NCI-H1048 (cell line): ENCODE measurements at regions not wholly inside any gene's neighbourhood (a gene's known extent, or its start where the extent isn't known, plus 50 kb on each side); places are given as distances from the start of the nearest gene placed in this dataset.

Experiments used
- DNase-seq: peaks from one replicate; lab custom pipeline; 2025; lab: John Stamatoyannopoulos, UW

DNA sequence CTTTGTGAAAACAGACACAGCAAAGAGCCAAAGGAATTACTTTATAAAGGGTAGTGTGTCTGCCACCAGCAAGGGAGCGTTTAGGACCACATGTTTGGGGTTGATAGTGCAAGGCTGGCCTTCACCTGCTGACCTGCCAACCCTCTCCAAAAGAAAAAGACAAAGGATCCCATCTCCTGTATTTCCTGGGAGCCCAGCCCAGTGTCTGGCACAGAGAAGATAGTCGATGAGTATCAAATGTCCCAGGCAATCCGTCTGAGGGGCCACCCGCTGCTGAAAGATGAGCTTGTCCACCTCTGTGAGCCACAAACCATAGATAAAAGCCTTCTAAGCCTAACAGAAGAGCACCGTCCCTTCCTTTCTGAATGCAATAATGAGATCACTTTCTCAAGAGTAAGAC, 154.8 kb upstream of the CTNNB1 start:
- DNase-seq = no peak

DNA sequence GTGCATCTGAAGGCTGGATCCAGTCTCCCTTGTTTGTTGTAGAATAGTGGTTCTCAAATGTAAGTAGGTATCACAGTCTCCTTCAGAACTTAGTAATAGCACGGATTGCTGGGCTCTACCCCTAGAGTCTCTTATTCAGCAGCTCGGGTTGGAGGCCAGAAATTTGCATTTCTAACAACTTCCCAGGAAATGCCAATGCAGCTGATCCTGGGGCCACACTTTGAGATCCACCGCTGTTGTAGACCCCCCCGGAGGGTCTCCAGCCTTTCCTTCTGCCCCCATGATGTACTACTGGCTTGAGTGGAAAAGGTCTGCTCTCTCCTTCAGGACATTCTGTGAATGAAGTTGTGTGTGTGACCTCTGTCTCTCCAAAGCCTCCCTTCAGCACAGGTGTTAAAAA, 153.8 kb upstream of the CTNNB1 start:
- DNase-seq = no peak

DNA sequence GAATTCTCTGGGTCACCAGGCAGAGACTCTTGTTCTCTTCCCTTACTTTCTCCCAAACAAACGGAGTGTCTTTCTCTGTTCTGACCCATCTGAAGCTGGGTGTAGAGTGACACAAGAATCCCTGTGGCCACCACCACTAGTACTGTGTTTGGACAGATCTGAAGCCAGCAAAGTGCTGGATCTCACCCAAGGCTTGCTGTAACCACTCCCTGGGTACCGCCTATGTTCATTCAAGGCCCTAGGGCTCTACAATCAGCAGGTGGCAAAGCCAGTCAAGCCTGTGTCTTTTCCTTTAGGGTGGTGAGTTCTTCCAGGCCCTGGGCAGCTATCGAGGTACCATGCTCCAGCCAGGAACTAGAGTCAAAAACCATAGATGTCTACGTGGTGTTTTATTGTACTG, 149.2 kb upstream of the CTNNB1 start:
- no peak for DNase-seq

DNA sequence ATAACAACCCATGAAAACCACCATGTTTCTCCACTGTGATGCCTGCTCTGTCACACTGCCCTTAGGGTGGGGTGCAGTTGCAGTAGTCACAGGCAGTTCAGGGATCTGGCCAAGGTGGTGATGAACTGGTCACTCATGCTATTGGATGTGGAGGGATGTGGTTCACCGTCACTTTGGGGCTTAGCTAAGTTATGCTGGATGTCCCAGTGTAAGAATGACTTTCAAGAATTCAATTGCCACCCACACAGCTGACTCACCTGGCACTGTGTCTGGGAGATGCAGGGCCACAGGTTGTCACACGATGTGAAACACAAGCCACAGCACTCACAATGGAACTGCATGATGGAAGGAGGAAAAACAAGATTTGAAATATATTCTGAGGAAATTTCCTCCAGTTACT, 146.1 kb upstream of the CTNNB1 start:
- DNase-seq = no peak

DNA sequence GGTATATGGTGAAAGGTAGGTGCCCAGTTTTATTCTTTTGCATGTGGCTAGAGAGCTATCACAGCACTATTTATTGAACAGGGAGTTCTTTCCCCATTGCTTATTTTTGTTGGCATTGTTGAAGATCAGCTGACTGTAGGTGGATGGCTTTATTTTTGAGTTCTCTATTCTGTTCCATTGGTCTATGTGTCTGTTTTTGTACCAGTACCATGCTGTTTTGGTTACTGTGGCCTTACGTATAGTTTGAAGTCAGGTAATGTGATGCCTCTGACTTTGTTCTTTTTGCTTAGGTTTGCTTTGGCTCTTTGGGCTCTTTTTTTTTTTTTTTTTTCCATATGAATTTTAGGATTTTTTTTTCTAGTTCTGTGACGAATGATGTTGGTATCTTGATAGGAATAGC, 139.2 kb upstream of the CTNNB1 start:
- DNase-seq = no peak

DNA sequence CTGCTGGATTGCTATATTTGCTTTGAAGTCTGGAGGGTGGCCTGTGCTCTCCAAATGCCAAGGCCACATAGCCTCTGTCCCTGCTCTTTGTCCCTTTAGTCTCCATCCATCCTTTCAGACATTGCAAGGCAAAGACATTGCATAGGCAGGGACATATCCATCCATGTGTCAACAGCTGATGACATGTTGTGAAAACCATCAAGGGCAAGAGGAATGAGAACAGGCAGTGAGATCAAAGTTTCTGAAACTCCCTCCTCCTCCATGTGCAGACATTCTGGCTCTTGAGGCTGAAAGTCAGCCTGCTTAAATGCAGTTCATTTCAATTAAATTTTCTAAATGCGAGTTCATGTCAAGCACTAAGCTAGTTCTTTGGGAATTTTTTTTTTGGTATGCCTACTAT, 135.2 kb upstream of the CTNNB1 start:
- DNase-seq = no peak

DNA sequence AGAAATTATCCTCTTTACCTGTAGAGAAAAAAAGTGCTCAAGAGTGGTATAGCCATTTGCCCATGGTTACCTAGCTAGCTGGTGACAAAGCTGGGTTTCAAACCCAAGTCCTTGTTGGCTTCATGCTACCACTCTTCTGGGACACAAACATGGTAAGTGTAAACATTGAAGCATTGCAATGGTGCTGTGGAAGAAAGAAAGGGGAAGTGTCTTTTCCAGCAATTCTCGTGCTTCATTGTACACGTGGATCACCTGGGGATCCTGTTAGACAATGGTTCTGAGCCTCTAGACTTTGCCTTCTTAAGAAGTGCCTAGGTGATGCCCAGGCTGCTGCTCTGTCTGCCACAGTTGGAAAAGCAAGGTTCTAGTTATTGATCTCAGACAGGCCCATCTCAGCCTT, 134.8 kb upstream of the CTNNB1 start:
- no peak for DNase-seq

DNA sequence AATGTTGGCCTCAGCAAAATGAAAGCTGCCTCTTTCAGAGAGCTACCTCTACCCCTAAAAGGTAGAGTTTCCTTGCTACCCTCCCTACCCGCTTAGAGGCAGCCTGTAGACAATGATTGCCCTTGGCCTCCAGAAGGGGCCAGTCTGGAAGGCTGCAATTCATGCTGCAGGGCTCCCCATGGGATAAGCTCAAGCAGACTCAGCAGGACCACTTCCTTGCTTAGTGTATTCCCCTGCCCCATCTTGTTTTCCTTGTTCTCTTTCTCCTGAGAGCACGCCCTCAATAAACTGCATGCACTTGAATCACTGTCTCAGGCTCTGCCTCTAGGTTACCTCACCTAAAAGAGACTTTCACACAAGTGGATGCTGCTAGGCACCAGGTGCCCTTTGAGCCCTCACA, 134.0 kb upstream of the CTNNB1 start:
- DNase-seq = no peak

DNA sequence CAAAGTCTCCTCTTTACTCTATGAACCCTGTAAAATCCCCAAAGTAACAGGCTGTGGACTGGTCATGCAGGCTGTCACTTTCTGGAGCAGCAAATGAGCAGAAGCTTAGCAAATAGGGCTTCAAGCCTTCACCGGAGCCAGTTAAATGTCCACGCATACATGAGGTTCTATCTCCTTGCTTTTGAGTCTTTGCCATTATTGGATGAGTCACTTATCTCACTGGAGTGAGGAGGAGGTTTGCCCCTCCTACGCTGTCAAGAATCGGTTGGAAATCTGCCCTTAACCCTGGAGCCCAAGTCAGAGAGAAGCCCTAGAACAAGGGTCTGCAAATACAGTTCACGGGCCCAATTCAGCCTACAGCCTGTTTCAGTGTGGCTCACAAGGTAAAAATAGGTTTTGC, 126.1 kb upstream of the CTNNB1 start:
- no peak for DNase-seq

DNA sequence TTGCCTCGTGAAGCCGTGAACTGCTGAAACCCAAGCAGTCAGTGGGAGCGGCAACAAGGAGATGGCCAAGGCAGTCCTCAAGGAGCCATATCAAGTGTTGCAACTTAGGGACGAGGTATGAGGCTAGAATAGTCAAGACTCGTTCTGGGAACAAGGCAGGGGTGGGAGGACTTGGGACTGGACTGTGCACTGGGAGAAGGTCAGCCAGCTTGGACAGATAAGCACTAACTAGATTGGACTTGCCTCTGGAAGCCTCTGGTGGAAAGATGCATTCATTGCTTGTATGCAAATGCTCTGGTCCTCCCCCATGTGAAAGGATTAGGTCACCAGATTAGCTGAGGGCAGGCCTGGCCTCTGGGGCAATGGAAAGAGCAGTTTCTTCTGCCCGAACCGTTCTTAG, 123.3 kb upstream of the CTNNB1 start:
- no peak for DNase-seq

DNA sequence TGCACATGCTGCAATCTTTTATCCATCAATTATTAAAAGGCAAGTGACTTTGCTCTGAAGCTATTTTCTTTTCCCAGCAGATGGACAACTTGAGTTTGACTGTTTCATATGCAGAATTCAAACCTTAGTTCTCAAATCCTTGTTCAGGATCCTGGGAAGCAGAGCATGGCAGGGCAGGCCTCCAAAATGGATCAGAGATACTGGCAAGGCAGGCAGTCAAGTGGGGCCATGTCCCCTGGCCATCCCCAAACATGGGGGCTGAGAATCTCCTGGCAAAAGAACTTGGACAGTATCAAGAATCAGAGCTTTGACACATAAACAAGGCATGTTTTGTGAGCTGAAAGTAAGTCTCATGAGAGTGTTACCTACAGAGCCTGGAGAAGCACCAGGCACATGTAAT, 122.9 kb upstream of the CTNNB1 start:
- DNase-seq = no peak

DNA sequence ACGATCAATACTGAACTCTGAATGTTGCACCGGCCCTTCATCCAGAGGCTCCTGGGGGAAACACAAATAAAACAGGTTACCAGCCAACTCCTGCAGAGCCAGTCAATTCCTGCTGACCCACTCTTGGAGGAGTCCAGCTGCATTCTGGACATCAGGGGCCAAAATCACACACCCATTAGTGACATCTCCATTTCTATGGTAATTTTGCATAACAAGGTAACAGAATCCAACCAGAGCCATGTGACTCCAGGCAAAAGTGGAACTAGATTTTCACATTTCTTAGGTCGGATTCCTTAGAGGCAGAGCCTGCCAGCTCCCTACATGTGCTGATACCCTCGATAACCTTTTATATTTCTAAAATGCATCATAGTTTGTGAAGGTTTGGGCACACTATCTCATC, 119.2 kb upstream of the CTNNB1 start:
- DNase-seq = no peak

DNA sequence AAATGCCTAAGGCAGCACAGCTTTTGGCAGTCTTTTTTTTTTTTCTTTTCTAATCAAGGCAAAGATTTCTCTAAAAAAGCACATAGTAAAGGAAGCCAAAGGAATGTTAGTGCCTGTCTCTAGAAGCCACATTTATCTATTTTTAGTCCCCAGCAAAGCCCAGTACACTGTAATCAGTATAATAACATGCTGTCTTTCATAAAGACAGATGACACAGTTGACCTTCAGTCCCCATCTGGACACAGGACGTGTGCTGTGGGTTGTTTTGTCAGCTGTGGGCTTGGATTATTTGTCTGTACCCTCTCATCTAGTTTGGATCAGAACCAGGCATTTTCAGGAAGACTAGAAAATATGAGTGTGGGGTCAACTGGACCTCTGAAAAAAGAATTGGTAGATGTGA, 110.4 kb upstream of the CTNNB1 start:
- DNase-seq = no peak

DNA sequence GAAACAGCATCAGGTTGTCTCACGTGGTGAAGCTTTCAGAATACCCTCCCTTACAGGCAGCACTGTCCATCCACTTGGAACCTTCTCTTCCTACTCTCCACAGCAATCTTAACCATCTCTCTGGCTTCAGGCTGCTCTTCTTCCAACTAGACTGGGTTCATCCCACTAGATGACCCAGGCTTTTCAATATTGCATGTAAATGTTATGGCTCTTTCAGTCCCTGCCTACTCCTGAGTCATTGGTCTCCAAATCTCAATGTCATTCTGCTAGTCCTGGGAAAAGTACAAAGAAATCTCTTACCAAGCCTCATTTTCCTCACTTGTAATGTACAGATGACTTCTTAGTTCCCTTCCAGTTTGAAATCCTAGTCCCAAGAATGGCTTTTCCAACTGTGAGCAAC, 109.7 kb upstream of the CTNNB1 start:
- no peak for DNase-seq

DNA sequence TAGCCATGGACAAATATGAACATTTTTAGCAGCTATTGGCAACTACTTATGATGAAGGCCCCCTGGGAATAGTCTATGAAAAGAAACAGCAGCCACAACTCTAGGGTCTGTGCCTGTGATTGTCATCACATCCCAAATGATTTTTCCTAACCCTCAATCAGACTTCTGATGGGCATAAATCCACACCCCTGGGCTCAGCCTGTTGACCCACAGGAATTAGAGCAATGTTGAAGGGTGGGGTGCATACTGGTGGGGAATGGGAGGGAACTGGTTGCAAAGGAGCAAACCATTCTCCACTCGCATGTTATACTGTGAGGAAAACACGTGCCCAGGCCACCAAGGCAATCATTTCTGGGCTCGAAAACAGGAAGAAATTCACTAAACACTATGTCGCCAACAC, 106.5 kb upstream of the CTNNB1 start:
- DNase-seq = no peak

DNA sequence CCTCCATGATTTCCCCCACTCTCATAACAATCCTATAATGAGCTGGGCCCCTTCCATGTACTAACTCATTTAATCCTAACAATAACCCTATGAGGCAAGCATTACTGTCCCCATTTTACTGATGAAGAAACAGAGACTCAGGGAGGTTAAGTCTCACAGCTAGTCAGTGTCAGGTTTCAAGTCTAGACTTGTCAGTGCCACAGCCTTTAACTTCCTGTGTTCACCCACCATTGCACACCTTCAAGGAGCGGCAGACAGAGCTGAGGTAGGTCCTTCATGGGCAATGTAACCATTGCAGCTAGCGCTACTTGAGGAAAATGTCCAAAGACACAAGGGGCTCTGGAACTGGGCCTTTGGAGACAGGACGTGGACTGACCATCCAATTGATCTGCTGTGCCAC, 105.8 kb upstream of the CTNNB1 start:
- no peak for DNase-seq

DNA sequence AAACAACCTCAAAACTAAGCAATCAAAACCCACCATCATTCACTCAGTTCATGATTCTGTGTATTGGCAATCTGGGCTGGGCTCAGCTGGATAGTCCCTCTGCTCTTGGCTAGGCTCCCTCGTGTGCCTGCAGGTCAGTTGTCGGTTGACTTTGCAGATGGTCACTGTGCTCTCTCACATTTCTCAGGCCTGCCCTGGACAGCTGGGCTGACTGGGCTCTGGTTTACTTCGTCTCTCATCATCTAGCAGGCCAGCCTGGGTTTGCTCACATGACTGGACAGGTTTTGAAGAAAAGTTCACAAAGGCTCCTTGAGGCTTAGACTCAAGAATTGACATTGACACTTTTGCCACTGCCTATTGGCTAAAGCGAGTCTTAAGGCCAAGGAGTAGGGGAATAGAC, 105.0 kb upstream of the CTNNB1 start:
- DNase-seq = no peak

DNA sequence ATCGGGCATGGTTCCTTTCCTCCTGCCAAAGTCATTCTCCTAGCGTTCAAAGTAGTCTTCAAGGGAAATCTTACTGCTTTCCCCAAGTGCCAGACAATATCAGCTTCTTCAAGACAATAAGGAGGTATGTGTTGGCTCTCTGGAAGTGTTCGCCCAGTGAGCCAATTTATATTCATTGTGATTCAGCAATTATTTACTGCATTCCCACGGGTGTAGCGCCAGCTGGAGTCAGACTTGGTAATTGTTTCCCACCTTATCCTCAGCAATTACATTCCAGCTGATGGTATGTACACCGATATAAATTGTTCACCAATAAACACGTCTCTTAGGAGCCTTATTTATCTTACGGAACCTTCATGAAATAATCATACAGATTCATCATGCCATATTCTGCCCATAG, 103.6 kb upstream of the CTNNB1 start:
- no peak for DNase-seq

DNA sequence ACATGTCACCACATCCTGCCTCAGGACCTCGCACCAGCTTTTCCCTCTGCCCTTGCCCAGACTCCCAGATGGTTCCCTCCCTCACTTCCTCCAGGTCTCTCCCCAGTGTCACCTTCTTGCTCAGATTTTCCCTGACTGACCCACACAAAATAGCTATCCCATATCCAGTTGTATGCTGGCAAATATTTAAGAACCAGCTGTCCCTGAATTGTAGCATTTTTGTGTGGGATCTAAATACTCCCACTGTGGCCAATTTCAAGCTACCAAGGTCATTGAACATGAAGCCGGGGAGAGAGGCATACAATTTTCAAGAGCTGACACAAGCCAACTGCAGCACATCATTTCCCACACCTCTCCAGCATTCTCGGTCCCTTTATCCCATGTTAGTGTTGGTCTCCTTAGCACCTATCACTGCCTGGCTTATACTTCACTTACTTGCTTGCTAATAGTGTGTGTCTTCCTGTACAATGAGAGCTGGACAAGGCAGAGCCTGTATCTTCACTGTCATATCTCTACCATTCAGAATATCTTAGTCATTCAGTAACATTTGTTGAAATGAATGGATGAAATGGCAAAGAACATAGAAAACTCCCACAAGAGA, 101.3 kb upstream of the CTNNB1 start:
- no peak for DNase-seq

DNA sequence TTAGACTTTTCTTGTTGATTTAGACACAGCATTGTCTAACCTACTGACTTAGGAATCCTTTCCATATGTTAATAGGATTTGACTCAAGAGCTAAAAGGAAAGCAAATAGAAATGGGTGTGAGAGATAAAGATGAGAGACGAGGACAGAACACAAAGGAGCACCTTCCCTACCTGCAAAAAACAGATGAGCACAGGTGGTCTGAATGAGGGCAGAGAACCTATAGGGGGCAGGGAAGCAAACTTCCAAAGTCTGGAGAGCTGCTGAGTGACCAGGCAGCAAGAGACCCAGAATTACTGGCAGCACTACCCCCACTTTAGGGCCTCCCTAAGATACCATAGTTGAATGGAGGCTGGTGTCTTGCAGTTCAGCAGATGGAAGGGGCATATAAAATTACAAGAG, 98.1 kb upstream of the CTNNB1 start:
- no peak for DNase-seq

DNA sequence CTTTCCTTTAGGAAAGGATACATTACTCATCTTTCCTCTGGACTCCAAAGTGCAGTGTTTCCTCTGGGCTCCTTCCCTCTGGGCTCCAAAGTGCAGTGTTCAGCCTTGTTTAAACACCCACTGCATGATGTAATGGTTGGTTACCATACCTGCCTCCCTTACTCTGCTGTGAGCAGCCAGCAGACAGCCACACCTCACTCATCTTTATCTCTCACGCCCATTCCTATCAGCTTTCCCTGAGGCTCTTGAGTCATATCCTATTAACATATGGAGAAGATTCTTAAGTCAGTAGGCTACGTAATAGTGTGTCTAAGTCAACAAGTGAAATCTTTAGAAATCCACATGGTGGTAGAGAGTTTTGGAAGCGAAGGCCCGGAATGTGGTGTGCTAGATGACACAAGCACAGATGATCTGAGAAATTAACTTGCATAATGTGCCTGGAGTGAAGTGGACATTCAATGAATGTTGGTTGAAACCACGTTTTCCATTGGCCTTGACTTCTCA, 97.2 kb upstream of the CTNNB1 start:
- no peak for DNase-seq

DNA sequence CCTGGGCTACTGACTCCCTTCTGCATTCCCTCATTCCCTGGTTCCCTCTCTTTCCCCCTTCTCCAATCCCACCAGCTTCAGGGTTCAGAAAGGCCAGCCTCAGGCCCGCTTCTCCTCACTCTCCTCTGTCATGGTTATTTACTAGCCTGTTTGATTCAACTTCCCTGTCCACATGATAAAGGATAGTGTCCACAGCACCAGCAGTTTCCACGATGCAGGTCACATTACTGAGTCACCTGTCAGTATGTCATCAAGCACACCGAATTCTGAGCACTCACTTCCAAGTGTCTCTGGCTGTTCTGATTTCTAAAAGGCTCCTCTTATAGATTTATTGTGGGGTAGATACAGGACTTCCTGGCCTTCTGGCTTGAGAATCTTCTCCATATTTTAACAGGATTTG, 96.6 kb upstream of the CTNNB1 start:
- DNase-seq = no peak

DNA sequence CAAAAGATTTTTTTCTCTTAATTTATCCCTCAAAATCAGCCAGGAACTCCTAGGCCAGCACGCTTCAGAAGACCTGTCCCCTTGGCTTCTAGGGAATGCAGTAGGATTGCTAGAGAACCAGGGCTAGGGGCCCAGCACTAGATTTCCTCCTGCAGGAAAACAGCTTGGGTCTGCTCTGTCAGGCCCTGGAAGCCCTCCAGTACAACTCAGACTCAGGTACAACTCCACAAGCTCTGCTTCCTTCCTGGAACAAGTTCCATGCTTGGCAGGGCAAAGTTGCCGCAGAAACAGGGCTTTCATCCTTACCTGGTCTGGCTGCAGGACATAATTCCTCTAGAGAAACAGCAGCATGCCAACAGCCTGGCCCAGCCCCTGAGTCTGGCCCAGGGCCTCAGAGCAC, 96.1 kb upstream of the CTNNB1 start:
- DNase-seq = no peak

DNA sequence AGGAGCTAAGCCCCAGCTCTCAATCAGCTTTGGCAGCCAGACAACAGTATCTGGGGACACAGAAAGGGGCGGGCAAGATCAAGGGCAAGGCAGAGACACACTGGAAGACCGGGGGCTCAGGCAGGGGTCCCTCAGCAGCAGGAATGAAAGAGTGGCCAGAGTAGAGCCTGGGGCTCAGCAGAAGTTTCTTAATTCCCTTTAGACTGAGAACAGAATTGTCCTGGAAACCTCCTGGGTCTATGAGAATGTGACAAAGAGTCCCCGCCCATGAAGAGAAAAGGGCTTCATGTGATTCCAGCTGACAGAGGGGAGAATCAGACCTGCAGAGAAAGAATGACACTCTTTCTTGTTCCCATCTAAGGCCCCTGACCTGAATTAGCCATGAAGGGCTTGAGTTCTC, 95.2 kb upstream of the CTNNB1 start:
- DNase-seq = no peak

DNA sequence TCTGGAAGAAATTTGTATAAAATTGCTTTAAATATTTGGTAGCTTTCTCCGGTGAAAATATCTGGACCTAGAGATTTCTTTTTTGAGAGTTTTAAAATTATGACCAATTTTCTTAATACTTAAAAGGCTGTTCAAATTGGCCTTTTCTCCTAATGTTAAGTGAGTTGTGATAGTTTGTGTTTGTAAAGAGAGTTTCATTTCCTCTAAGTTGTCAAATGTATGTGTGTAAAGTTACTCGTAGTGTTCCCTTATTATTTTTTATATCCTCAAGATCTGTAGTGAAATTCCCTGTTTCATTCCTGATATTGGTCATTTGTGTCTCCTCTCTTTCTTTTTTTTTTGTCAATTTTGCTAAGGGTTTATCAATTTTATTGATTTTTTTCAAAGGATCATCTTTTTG, 92.6 kb upstream of the CTNNB1 start:
- no peak for DNase-seq
